ENCODE measurements at regions not wholly inside any gene's neighbourhood (a gene's known extent, or its start where the extent isn't known, plus 50 kb on each side); places are given as distances from the start of the nearest gene placed in this dataset.

DNA sequence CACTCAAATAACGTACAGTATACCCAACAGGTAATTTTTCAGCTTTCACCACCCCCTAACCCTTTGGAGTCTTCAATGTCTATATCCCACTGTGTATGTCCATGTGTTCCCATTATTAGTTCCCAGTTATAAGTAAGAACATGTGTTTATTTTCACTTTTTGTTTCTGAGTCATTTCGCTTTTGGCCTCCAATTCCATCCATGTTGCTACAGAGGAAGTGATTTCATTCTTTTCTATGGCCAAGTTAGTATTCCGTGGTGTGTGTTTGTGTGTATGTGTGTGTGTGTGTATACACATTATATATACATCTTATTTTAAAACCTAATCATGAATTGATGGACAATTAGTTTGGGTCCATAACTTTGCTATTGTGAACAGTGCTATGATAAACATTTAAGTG lies 464.4 kb downstream of the CMPK2 start:
- no peak for DNase-seq (ENCODE audit: low read depth in 2 of 2)

DNA sequence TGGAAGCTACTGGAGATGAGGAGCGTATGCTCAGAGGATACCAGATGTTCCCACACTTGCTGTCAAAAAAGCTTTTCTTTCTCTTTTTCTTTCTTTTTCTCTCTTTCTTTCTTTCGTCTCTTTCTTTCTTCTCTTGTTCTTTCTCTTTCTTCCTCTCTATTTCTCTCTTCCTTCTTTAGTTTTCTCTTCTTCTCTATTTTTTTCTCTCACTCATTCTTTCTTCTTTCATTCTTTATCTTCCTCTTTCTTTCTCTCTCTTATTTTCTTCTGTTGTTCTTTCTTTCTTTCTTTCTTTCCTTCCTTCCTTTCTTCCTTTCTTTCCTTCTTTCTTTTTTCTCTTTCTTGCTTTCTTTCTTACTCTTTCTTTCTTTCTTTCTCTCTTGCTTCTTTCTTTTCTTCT lies 457.6 kb downstream of the CMPK2 start:
- DNase-seq (ENCODE audit: low read depth in 2 of 2) = no peak

DNA sequence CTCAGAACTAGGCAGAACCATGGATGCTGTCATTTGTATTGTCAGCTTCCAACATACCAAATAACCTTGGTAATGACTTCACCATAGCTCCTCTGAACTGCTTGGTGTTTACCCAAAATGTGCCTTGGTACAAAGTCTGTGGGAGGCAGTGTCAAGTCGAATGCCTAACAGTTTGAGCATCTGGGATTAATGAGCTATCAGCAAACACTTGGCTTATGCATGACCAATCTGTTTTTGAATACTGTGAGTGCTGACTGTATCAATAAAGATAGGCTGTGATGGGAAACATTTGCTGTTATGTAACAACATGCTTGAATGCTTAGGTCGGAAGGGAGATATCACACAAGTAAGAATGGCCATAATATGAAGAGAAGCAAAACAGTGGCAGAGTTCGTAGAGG lies 455.4 kb downstream of the CMPK2 start:
- DNase-seq (ENCODE audit: low read depth in 2 of 2) = no peak

- no peak for DNase-seq (ENCODE audit: low read depth in 2 of 2)
These were observed 453.1 kb downstream of the CMPK2 start for GRCh38 chr2:6412533-6413091.

- no peak for DNase-seq (ENCODE audit: low read depth in 2 of 2)
These were observed 448.7 kb downstream of the CMPK2 start for GRCh38 chr2:6417050-6417449.

DNA sequence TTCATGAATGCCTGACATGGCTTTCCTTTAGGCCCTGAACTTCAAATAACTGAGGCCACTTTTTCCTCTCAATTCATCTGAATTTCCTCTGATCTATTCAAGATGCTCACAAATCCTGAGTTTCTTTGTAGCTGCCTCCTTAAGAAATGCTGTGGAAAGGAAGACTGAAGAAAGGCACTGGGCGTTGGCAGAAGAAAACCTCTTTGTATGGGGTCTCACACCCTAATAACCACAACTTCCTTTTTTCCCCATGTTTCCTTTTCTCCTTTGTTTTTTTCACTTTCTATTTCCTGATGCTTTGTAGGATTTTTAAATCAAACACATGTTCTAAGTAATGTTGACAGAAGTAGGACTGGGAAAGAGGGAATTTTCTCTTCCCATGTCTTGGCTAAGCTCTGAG lies 447.4 kb downstream of the CMPK2 start:
- DNase-seq (ENCODE audit: low read depth in 2 of 2) = no peak

DNA sequence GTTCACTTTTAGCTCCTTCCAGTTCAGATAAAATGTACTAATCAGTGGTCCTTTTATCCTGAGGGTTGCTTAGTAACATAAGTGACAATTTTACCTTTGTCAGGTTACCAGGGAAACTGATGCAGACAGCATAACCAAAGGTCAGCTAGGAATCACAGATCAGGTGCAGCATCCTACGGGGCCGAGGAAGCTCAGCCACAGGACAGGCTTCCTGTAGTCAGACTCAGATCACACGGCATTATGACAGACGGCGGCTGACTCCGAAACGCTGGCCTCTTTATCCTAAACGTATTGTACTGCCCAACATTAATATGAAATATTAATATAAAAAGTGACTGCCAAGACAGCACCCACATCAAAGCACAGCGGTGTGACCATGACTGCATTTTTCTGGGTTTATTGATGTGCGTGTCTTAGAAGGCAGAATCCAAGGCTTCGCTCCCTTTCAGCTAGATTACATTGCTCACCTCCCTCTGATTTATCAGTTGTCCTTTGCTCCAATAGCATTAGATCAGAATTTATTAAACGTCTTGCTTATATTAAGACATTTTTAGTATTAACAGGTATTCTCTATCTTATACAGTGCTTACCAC lies 444.5 kb downstream of the CMPK2 start:
- no peak for DNase-seq (ENCODE audit: low read depth in 2 of 2)

- no peak for DNase-seq (ENCODE audit: low read depth in 2 of 2)
These were observed 443.8 kb downstream of the CMPK2 start for GRCh38 chr2:6421888-6422287.

- no peak for DNase-seq (ENCODE audit: low read depth in 2 of 2)
These were observed 442.6 kb downstream of the CMPK2 start for GRCh38 chr2:6423157-6423556.

- no peak for DNase-seq (ENCODE audit: low read depth in 2 of 2)
These were observed 441.8 kb downstream of the CMPK2 start for GRCh38 chr2:6423944-6424343.

- no peak for DNase-seq (ENCODE audit: low read depth in 2 of 2)
These were observed 440.7 kb downstream of the CMPK2 start for GRCh38 chr2:6425032-6425431.

GRCh38 chr2:6429210-6429986 lies 436.3 kb downstream of the CMPK2 start:
- no peak for DNase-seq (ENCODE audit: low read depth in 2 of 2)

GRCh38 chr2:6434438-6434837 lies 431.3 kb downstream of the CMPK2 start:
- DNase-seq (ENCODE audit: low read depth in 2 of 2) = no peak

GRCh38 chr2:6441800-6442199 lies 423.9 kb downstream of the CMPK2 start:
- no peak for DNase-seq (ENCODE audit: low read depth in 2 of 2)

DNA sequence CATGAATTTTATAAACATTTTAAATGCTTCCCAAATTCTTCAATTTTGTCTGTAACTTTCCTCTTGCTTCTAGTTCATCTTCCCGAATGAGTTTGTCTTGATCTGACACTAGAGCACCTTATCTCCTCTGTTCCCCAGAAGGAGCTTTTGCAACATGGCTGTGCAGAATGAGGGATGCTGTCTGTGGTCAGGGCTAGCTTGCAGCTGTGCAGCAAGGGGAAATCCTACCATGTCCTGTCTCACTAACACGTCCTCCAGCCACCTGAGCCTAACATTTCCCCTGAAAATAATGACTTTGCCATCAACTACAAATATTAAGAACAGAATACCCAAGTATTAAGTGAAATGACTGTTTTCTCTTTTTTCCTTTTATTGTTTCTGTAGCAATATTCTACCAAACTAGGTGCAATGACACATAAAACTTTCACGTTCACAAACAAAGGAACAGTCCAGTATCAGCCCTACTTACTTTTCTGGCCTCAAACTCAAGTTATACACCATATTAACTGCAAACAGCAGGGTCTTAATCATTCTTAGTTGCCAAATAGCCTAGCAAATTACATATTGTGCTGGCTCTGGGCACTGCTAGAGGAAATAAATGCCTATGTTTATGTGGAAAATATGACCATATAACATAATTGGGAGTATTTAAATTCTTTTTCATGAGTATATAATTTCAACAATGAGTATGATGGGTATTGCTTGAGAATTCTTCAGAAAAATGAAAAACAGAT lies 423.3 kb downstream of the CMPK2 start:
- DNase-seq (ENCODE audit: low read depth in 2 of 2) = no peak

- no peak for DNase-seq (ENCODE audit: low read depth in 2 of 2)
These were observed 422.5 kb downstream of the CMPK2 start for GRCh38 chr2:6443061-6443823.

DNA sequence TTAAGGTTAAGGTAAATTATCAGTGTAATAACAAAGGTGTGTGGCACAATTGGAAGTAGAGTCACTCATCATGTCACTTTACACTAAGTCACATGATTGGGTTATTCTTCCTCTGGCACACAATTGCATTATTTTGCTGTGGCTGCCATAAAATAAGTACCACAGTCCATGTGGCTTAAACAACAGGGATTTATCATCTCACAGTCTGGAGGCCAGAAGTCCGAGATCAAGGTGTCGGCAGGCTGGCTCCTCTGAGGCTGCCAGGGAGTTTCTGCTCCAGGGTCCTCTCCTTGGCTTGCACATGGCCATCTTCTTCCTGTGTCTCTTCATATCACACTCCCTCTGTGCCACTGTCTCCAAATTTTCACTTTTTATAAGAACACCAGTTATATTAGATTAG lies 421.2 kb downstream of the CMPK2 start:
- DNase-seq (ENCODE audit: low read depth in 2 of 2) = no peak

GRCh38 chr2:6445156-6445555 lies 420.6 kb downstream of the CMPK2 start:
- DNase-seq (ENCODE audit: low read depth in 2 of 2) = no peak

DNA sequence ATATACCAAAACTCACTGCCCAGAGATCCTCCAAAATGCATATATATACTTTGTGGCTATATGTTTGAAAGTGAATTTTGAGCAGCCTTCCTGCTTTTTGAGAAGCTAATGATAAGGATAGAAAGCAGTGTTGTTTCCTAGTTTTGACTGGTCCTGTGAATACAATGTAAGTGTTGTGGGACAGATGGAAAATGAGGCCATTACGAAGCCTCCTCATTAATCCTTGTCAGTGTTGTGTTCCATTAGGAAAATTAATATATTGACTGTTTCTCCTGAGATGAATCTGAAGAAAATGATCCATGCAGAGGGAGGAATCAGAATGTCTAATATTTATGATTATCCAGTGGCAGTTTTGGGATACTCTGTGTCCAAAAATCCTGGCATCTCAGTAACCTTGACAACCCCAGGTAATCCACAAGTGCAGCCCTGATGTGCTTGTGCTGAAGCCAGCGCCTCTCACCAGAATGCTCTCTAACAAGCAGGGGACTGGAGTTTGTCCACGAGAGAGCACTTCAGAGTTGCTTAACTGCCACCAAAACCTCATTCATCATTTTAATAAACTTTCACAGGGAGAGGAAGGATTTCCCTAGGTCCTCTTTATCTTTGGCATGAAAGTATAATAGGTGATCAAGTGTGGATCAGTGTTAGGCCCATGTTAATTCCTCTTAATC lies 418.6 kb downstream of the CMPK2 start:
- DNase-seq (ENCODE audit: low read depth in 2 of 2) = no peak

DNA sequence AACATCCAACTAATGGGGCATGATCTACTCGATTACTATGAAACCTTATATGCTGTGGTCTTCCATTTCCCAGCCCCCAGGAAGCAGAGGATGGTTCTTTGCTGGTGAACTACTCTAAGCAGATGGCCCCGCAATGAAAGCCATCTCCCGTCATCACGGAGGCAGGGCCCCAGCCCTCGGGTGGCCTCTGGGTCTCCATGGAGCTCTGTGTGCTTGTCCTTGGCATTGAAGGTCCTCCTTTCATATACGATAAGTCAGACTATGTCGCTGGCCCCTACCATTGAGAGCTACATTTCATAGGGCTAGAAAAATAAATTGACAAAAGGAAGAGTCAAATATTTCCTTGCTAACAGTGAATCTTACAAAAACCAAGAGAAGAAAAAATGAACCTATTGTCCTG lies 416.8 kb downstream of the CMPK2 start:
- DNase-seq (ENCODE audit: low read depth in 2 of 2) = no peak

GRCh38 chr2:6449343-6449742 lies 416.4 kb downstream of the CMPK2 start:
- DNase-seq (ENCODE audit: low read depth in 2 of 2) = no peak

Measured in dermis microvascular lymphatic vessel endothelial cell (primary cell).